Dermis blood vessel endothelial cell (primary cell): ENCODE measurements at regions not wholly inside any gene's neighbourhood (a gene's known extent, or its start where the extent isn't known, plus 50 kb on each side); places are given as distances from the start of the nearest gene placed in this dataset.
"Not testable (repeated sequence)": the region's sequence is repeated elsewhere in the genome, so short reads cannot be mapped to it uniquely, and the experiment has no call there.

ENCODE experiments used
- DNase-seq: peaks from one replicate; pipeline ENCODE4 v3.0.0; 2010

DNA sequence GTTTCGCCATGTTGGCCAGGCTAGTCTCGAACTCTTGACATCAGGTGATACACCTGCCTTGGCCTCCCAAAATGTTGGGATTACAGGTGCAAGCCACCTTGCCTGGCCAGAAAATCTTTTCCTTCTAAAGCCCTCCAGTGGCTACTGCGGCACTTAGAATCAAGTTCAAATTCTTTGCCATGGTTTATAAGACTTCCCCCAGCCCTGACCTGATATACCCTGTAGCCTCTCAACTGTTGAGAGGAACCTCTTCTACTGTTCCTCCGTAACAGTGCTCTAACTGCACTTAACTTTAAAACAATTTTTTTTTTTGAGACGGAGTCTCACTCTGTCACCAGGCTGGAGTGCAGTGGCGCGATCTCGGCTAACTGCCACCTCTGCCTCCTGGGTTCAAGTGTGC lies 235.6 kb downstream of the BCAS1 start:
- DNase-seq, result no peak

- DNase-seq, result no peak
Measured at GRCh38 chr20:53834062-53834442, 236.3 kb downstream of the BCAS1 start.

DNA sequence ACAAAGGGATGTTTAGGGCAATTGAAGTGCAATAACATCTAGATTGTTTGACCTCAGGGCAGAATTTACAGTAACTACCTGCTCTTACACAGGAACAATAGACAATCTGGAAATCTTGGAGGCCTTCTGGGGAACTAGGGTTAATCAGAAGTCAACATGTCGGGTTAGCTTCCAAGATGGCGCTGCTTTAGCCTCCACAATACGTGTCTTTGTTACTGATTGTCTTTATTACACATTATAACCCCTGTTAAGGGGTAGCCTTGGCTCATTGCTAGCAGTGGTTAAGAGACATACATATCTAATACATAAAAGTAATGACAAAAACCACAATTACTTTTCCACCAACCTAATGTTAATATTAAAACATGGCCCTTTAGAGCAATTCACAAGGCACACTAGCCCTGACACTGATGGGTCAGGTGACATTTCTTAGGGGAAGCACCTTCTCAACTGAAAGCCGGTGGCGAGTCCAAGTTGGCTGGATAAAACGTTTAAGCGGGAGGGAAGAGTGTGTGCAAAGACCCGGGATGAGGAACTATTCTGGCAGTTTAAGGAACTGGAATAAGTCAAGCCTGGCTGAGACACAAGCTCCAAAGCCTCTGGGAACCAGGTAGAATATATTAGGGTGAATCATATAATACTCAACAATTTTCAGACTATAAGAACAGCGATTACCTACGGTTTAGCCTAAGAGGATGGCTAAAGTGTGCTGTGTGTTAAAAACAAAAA lies 236.9 kb downstream of the BCAS1 start:
- no peak for DNase-seq

DNA sequence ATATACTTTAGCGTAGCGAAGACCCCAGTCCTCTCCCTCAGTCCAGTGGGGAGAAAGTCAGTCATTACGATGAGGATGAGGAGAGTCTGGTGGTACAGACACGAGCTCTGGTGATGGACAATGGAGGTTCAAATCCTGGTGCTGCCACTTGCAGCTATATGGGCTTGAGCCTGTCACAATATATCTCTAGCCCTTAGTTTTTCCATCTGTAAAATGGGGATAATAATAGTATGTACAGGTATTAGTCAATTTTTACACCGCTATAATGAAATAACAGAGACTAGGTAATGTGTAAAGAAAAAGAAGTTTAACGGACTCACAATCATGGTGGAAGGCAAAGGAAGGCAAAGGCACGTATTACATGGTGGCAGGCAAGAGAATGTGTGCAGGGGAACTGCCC lies 237.9 kb downstream of the BCAS1 start:
- no peak for DNase-seq

DNA sequence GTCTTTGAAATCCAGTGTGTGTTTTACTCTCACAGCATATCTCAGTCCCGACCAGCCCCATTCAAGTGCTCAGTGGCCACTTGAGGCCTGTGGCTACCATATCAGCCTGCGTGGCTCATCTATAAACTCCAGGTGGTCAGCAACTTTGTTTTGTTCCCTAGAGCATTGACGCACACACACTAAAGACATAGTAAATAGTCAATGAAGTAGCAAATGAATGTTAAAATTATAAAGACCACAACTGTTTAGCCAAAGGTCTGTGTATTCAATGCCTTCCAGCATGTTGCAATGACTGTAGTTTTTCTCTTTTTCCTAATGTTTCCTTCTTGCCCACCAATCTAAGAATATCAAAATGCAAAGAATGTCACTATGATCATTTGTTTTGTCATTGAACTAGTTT lies 238.2 kb upstream of the ZNF217 start:
- DNase-seq, result no peak

DNA sequence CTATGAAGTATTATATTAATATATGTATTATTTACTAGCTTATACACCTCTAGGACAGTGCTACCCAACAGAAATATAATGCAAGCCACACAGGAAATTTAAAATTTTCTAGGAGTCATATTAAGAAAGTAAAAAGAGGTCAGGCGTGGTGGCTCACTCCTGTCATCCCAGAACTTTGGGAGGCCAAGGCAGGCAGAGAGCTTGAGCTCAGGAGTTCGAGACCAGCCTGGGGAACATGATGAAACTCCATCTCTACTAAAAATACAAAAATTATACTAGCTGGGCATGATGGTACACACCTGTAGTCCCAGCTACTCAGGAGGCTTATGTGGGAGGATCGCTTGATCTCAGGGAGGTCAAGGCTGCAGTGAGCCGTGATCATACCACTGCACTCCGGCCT lies 237.6 kb upstream of the ZNF217 start:
- DNase-seq, result no peak

DNA sequence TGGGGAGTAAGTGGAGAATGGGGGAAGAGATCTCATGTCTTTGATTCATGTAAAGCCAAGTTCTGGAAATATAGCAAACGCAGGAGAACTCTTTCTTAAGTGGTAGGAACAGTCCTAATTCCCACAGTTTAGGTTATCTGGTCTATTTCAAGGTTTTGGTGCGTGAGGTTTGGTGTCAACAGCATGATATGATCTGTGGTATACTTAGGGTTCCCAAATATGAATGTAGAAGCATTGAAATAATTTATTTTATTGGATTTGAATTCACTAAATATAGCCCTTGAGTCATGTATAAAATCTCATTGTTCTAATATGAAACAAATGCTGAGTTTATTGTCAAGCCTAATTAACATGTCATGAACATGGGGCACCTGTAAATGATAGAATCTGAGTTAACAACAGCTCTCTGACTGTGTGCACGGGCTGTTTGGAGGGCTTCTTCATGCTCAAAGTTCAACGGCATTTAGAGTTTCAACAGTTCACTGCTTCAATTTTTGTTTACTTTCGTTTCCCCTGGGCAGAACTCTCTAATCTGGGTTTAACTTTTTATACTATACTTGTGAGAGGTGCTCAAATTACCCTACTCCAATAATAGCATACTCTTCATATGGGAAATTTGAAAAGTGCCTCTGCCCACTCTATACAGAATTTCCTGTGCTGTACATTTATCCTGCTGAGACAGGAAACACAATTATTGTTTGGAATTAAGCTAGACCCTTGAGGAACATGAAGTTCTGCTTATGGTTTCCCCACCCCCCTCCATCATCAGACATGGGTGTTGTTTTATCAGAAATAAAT lies 236.3 kb upstream of the ZNF217 start:
- peak; percentile 61 for DNase-seq

DNA sequence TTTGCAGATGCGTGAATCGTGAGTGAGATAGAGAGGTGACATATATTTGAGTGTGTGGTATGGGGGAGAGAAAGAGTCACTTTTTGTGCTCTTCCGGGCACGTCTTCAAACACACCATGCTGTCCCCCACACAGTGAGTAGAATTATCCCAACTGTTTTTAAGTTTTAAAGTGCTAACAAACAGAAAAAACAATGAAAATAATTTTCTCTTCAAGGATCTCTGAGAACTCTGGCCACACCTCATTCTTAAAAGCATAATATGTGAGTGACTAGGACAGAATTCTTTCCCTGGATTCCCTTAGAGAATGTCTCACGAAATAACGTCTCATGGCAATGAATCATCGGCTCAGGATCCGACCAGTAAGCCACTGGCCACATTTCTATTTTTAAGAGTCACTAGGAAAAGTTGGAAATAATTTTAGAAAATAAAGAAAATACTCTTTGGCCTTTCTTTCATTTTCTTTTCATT lies 235.7 kb upstream of the ZNF217 start:
- peak; percentile 95 for DNase-seq

DNA sequence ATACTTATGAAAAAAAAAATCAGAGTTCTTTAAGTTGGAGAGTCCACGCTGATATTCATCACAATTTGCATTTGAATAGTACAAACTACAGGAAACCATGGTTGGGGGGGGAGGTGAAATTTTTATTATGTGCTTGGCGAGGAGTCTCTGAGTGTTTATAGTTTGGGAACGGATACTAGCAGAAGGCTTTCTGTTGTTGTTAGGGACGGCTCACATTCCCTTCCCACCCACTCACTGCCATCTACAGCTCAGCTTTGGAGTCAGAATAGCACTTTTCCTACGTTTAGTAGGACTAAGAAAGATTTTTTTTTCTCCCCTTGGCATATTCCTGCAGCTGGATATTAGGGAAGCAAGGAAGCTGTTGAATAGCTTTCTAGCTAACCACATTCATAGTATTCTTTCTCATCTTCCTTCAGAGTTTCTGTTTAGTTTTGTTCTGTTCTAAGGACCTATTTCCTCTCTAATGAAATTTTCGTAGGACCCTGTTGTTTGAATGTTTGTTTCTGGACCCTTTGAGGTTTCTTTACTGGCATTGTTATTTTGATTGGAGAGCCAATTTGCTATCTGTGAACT lies 235.1 kb upstream of the ZNF217 start:
- peak; percentile 97 for DNase-seq

DNA sequence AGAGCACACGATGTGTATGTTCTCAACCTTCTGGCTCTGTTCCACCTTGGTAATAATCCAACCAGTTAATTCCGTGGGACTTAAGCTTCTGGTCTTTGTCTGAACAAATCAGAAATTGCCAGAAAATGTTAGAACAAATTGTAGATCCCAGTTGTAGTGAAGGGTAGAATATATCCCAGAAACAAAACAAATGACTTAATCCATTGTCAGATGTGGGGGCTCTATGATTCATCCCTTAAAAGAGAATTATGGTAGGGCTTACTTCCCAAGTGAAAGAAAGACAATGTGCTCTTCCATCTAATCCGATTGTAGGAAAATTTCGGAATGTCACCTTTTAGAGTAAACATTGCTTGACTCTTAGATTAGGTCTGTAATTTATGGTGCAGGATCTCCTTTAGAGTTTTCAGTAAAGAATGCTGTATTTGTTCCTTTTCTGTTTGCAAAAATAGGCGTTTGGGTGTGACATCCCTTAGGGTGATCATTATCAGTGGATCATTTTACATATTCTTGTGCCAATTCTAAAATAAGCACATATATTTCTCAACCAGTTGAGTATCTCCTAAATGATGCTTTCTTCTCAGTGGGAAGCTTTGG lies 234.5 kb upstream of the ZNF217 start:
- DNase-seq, result peak; percentile 98

- no peak for DNase-seq
Measured at GRCh38 chr20:53827292-53828087, 233.9 kb upstream of the ZNF217 start.

DNA sequence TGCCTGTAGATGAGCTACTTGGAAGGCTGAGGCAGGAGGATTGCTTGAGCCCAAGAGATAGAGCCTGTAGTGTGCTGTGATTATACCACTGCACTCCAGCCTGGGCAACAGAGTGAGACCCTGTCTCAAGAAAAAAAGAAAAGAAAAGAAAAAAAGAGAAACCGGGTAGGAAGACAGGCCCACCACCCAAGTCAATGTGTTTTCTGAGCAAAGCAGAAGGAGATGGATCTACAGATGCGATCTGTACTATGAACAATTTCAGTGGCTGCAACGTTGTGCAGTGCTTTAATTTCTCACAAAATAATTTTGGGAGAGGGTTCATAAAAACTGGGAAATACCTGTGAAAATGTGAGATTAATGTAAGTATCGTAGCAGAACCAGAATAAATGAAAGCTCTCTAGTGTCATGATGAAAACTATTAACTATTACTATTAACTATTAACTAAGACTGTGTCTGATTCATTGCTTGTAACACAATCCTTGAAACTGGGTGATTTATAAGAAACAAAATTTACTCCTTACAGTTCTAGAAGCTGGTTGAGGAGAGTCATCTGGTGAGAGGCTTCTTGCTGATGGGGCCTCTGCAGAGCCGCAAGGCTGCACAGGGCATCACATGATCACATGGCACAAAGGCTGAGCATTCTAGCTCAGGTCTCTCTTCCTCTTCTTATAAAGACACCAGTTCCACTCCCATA lies 233.1 kb upstream of the ZNF217 start:
- DNase-seq, result peak; percentile 4

GRCh38 chr20:53826090-53826489 lies 232.5 kb upstream of the ZNF217 start:
- no peak for DNase-seq

DNA sequence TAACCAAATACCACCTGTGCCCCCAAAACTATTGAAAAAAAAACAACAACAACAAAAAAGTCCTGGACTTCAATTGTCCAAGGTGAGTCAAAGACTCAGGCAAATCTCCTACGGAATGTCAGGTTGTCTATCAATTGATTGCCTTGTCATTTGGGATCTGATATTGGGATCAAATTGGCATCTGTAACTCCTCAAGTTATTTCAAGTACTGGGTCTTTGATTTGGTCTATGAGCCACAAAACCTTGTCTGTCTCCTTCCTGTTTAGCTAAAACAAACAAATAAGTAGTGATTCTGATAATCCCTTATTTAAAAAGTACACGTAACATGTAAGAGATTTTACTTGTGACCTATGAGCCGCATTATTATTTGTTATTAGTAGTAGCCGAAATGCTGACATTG lies 231.6 kb upstream of the ZNF217 start:
- no peak for DNase-seq

- no peak for DNase-seq
Measured at GRCh38 chr20:53824779-53825178, 231.1 kb upstream of the ZNF217 start.

DNA sequence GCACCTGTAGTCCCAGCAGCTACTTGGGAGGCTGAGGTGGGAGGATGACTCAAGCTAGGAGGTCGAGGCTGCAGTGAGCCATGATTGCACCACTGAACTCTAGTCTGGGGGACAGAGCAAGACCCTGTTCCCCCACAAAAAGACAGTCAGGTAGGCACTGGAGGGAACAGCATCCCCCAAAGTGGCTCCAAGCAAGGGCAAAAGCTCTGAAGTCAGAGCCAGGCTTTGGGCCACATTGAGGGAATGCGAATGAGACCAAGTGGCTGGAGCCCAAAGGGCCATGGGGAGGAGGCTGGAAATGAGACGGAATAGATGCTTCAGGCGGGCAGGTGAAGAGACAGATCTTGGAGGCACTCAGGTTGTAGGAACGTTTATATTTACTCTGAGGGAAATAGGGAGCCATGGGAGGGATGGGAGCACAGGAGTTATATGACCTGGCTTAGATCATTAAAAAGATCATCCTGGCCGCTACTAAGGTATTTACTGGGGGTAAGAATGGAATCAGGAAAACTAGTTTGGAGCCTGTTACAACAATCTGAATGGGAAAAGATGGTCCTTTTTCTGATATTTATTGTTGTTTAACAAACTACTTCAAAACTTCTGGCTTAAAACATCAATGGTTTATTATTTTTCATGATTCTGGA lies 229.6 kb upstream of the ZNF217 start:
- DNase-seq, result no peak

GRCh38 chr20:53822534-53822933 lies 228.9 kb upstream of the ZNF217 start:
- DNase-seq, result no peak

DNA sequence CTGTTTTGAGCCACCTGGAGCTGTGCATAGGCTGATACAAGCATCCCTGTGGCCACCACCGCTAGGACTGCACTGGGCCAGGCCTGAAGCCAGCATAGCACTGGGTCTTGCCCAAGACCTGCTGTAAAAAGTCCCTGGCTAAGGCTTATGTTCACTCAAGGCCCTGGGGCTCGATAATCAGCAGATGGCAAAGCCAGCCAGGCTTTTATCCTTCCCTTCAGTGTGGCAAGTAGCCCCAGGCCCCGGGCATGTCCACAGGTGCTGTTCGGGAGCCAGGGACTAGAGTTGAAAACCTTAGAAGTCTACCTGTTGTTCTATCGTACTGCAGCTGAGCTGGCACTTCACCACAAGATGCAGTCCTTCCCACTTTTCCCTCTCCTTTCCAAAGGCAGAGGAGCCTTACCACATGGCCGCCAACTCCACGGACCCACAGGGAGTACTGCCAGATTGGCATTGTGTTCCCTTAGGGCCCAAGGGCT lies 226.4 kb upstream of the ZNF217 start:
- DNase-seq, result no peak

- DNase-seq, result no peak
Measured at GRCh38 chr20:53818457-53819177, 225.0 kb upstream of the ZNF217 start.

DNA sequence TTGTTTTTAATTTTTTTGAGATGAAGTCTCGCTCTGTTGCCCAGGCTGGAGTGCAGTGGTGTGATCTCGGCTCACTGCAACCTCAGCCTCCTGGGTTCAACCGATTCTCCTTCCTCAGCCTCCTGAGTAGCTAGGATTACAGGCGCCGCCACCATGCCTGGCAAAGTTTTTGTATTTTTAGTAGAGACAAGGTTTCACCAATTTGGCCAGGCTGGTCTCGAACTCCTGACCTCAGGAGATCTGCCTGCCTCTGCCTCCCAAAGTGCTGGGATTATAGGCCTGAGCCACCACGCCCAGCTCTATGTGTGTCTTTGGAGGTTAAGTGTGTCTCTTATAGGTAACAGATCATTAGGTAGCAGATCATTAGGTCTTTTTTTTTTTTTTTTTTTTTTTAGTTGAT lies 223.9 kb upstream of the ZNF217 start:
- not testable (repeated sequence) for DNase-seq
